Fibroblast of upper back skin (primary cell): ENCODE measurements at regions not wholly inside any gene's neighbourhood (a gene's known extent, or its start where the extent isn't known, plus 50 kb on each side); places are given as distances from the start of the nearest gene placed in this dataset.

ENCODE experiments used
- DNase-seq: peaks from one replicate; pipeline ENCODE4 v3.0.0-alpha.2; 2013

DNA sequence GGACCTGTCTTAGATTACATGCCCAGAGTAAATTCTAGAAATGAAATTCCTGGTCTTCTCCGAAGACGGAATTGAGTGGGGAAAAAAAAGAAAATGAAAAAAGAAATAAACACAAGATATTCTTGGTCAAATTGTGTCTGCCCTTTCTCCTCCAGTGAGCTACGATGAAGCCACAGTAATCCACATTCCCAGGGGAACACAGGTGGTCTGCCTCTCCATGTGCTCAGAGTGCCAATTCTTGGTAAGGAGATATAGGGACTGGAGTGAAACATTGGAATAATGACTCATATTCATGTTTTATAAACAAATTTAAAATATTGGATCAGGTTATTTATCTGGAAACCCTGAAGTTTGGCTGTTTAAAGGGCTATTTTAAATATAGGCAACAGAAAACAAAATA lies 54.2 kb upstream of the MGST2 start:
- no peak for DNase-seq

DNA sequence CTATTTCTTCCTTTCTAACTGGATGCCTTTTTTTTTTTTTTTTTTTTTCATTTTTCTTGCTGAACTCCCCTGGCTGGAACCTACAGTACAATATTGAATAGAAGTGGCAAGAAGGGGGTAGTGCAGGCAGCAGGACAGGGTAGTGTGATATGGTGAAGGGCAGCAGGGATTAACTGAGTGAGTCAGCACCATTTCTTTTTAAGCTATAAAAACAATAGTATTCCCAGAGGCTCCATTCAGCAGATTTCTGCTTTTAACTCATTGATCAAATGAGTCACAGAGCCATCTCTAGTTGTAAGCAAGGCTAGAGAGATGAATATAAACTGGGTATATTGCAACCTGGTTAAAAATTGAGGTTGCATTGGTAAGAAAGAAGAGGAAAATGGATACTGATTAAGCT lies 53.6 kb upstream of the SETD7 start:
- peak; percentile 78 for DNase-seq

DNA sequence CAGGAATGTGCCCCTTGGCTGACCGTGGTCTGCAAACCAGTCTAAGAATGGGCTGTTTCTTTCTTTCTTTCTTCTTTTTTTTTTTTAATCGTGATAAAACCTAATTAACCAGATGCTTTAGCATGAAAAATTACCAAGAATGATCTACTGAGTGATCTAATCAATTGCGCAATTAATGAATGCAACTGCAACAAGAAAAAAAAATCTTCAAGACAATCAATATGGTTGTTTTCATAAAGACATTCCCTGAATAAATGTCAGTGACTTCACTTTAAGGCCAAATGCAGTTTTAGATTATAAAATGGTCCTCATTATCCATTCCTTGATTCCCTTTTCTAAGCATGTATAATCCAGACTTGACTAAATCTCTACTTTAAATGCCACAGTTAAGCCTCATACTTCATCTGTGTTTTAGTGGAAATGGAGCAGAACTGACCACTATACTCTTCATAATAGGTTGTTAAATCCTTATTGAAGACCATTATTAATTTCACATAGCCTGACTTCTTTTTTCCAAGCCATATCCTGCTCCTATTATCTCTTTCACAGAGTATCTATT lies 51.6 kb upstream of the SETD7 start:
- no peak for DNase-seq

DNA sequence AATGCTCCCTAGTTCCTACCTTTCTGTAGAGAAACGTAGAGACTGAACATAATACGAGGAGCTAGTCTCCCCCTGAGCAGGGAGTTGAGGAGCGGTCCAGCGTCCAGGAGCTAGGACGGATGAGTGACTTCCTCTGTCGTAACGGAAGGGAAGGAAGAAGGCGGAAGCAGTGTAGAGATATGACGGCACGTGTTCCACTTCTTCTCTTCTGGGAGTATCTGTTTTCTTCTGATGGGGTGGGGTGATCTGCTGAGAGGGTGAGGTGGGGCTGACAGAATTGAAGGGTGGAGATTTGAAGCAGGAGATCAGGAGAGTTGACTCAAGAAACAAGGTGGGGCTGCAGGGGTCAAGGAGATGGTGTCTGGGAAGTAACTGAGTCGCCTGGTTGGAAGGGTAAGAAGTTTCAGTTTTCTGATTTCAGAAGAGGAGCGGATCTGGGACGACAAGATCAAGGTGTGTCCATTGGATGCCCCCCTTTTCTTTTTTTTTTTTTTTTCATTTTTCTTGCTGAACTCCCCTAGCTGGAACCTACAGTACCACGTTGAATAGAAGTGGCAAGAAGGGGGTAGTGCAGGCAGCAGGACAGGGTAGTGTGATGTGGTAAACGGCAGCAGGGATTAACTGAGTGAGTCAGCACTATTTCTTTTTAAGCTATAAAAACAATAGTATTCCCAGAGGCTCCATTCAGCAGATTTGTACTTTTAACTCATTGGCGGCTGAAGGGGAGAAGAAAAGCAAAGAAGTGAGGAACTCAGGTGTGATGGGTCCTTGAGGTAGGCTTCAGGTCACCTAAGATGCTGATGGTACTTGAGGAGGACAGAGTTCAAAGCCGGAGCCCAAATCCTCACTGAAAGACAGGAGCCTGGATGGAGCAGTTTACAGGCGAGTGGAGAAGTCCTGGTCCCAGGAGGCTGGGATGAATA lies 50.8 kb upstream of the SETD7 start:
- peak; percentile 81 for DNase-seq

DNA sequence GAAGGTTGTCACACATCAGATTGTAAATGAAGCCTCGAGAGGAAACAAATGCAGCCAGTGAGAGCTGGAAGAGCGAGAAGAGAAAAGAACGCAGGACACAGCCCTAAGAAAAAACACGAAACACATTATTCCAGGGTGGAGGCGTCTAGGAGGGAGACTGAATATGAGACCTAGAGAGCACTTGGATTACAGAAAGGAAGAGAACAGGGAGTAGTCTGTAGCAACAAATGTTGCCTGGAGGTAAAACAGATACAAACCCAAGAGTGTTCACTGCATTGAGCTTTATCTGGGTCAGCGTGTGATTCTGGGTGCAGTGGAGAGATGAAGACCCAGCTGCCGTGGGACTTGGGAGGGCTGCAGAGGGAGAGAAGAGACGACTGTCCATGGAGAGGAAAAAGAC lies 50.1 kb upstream of the SETD7 start:
- no peak for DNase-seq
